ENCODE measurements at regions not wholly inside any gene's neighbourhood (a gene's known extent, or its start where the extent isn't known, plus 50 kb on each side); places are given as distances from the start of the nearest gene placed in this dataset.
A peak's percentile ranks its signal among the peaks of the same experiment; 100 is the strongest.

DNA sequence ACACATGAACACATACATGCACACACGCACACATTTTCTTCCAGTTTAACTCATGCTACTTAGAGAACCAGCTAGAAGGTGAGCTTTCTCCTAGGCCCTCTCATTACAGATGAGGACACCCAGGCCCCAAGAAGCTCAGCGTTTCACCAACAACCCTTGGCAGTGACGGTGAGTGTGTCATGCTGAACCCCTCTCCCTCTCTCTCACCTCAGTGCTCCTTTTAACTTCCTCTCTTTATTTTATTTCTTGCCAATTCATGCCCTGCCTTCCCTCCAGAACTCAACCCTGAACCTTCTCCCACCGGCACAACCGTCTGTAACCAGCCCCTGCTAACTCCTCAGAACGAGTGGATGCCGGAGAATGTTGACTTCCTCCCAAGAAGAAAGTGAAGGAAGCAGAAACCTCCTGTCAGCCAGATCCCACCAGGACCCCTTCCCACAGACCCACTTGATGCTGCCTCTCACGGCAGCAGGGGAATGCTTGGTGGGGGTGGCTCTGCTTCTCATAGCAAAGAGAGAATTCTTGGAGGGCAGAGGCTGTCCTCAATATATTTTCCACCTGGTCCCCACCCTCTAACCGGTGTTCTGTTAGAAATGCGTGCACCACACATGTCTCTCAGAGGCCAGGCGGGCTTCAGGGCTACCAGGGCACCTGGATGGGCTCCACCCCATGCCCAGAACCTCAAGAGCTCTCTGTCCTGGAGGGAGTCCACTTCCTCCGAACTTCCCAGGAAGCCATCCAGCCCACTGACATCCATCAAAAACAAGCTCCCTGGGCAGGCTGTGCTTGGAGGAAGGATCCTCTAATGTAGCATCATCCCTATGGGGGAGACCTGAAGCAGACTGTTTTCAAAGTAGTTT is 134.0 kb downstream of the TOMM20 start:
- no peak overlapping the region for H3K4me3 ChIP-seq
- no peaks in the 10 kb centered on the region for H3K27me3 ChIP-seq
- H3K36me3 ChIP-seq: no peaks in the 10 kb centered on the region
- no peaks in the 10 kb centered on the region for H3K9me3 ChIP-seq
- 63 to 72% methylated on average over 4 to 6 of the region's 12 CpGs for WGBS, 2 donors (ENCODE audit: low coverage in 1 of 2)
- TF ChIP-seq POLR2AphosphoS5 (IDR thresholded peaks at IDR 0.05) (no peak), POLR2A (IDR thresholded peaks at IDR 0.05) (no peak), EP300 (IDR thresholded peaks at IDR 0.05) (no peak), CTCF (IDR thresholded peaks at IDR 0.05) (no peak)
- H3K27ac ChIP-seq: peak overlapping the region in 3 of 4 donors; percentile 1 to 67 (median 46)
- peaks cover 13 to 37% (median 20%) of the 10 kb centered on the region in 3 donors for H3K4me1 ChIP-seq
- ATAC-seq: no peak

DNA sequence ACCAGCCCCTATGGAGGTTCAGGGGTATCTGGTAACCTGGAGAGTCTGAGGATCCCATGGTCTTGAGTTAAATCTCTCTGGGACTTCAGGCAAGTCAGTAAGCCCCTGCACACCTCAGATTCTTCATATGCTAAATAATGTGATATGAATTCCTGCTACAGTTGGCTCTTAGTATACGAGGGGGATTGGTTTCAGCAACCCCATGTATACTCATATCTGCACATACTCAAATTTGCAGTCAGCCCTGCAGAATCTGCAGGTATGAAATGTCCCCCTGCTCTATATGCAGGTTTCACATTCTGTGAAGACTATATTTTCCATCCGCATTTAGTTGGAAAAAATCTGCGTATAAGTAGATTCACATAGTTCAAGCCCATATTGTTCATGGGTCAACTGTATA is 136.6 kb downstream of the TOMM20 start:
- no peak for TF ChIP-seq EP300 (IDR thresholded peaks at IDR 0.05)
- TF ChIP-seq CTCF (IDR thresholded peaks at IDR 0.05): no peak
- no peak for TF ChIP-seq POLR2A (IDR thresholded peaks at IDR 0.05)
- no peak for TF ChIP-seq POLR2AphosphoS5 (IDR thresholded peaks at IDR 0.05)
- Histone ChIP-seq H3K4me3 (no peak overlapping the region), H3K36me3 (no peaks in the 10 kb centered on the region), H3K4me1 (peaks cover 14 to 40% (median 17%) of the 10 kb centered on the region in 3 donors), H3K27me3 (no peaks in the 10 kb centered on the region), H3K9me3 (no peaks in the 10 kb centered on the region), H3K27ac (peak overlapping the region in 1 of 4 donors; percentile 97)
- WGBS, 2 donors (ENCODE audit: low coverage in 1 of 2): 84 to 95% methylated on average over 2 to 3 of the region's 3 CpGs
- ATAC-seq: no peak

DNA sequence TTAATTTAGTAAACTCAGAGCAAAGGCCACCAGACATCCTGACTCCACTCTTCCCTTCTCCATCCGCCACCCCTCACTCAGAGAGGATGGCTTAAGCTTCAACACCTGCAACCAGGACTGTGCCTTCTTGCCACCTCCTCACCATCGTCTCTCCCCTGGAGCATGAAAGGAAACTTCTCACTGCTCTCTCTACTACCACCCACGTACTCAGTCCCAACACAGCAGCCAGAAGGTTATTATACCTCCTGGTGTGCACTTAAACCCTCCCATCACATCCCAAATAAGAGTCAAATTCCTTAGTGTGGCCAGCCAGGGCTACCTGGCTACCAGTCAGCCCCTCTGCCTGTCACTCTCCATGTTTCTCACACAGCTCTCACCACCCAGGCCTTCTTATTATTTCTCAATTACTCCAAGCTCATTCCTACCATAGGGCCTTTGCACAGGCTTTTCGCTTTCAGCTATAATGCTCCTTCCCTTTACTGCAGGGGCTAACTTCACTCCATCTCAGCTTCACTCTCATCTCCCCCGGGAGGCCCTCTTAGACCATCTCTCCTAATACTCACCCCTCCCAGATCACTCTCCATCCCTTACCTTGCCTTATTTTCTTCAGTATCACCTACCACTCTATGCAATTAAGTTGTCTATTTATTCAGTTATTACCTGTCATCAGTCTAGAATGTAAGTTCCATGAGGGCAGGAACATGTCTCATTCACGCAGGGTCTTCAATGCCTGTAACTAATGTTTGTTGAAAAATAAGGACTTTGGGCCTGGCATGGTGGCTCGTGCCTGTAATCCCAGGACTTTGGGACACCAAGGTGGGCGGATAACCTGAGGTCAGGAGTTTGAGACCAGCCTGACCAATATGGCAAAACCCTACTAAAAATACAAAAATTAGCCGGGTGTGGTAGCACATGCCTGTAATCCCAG is 137.5 kb downstream of the TOMM20 start:
- H3K9me3 ChIP-seq: no peaks in the 10 kb centered on the region
- ATAC-seq: no peak
- no peak overlapping the region for H3K4me3 ChIP-seq
- peaks cover 15 to 40% (median 21%) of the 10 kb centered on the region in 3 donors for H3K4me1 ChIP-seq
- 94 to 96% methylated on average over 3 to 9 of the region's 9 CpGs for WGBS, 2 donors (ENCODE audit: low coverage in 1 of 2)
- H3K36me3 ChIP-seq: no peaks in the 10 kb centered on the region
- peak overlapping the region in 3 of 4 donors; percentile 66 to 97 (median 91) for H3K27ac ChIP-seq
- TF ChIP-seq CTCF (IDR thresholded peaks at IDR 0.05) (no peak), POLR2AphosphoS5 (IDR thresholded peaks at IDR 0.05) (no peak), POLR2A (IDR thresholded peaks at IDR 0.05) (no peak), EP300 (IDR thresholded peaks at IDR 0.05) (no peak)
- H3K27me3 ChIP-seq: no peaks in the 10 kb centered on the region

- TF ChIP-seq POLR2AphosphoS5 (IDR thresholded peaks at IDR 0.05): no peak
- no peak for TF ChIP-seq EP300 (IDR thresholded peaks at IDR 0.05)
- TF ChIP-seq POLR2A (IDR thresholded peaks at IDR 0.05): no peak
- TF ChIP-seq CTCF (IDR thresholded peaks at IDR 0.05): no peak
- H3K27ac ChIP-seq: peak overlapping the region; percentile 66 to 99 (median 94)
- H3K4me3 ChIP-seq: no peak overlapping the region
- H3K4me1 ChIP-seq: peaks cover 15 to 47% (median 28%) of the 10 kb centered on the region in 3 donors
- 59 to 62% methylated on average over 3 of the region's 3 CpGs for WGBS, 2 donors (ENCODE audit: low coverage in 1 of 2)
- H3K36me3 ChIP-seq: no peaks in the 10 kb centered on the region
- no peak for ATAC-seq
- H3K9me3 ChIP-seq: no peaks in the 10 kb centered on the region
- H3K27me3 ChIP-seq: no peaks in the 10 kb centered on the region
Measured at GRCh38 chr1:234990328-234990675, 138.3 kb downstream of the TOMM20 start.
